NCI-H128 (cell line): ENCODE measurements at regions not wholly inside any gene's neighbourhood (a gene's known extent, or its start where the extent isn't known, plus 50 kb on each side); places are given as distances from the start of the nearest gene placed in this dataset.
"Not testable (repeated sequence)": the region's sequence is repeated elsewhere in the genome, so short reads cannot be mapped to it uniquely, and the experiment has no call there.

Source experiments
- DNase-seq: peaks from one replicate; lab custom pipeline; 2025; ENCODE audit not compliant: unreplicated experiment; lab: John Stamatoyannopoulos, UW

DNA sequence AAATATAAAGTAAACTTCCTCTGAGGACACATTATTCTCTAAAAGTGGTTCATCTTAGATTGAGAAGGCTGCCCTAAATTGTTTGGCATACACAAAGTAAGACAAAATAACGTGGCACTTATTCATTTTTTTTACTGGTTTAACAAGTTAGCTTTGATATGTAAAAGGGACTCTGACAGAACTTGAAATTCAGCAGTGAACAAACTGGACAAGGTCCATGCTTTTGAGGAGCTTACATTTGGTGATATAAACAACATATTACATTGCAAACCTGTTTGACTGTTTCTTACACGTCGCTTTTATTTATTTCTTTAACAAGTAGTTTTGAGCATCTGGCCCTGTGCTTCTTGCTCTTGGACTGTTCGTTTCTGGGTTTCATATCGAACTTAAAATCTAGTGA lies 253.1 kb upstream of the POM121L12 start:
- DNase-seq: no peak

DNA sequence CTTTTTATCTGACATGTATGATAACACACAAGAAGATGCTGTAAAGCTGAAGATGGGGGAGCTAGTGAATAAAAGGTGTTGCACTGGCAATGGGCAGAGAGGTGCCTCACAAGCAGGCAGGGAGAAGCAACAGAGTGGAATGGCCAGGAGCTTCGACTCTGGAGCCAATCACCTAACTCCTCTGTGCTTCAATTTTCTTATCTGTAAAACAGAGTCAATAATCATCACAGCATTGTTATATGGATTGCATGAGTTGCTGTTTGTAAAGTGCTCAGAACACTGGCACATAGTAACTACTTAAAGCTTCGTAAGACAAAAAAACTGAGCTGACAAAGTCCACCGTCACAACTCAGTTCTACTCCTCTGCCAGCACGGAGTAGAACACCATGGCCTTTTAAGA lies 254.2 kb upstream of the POM121L12 start:
- DNase-seq: no peak

DNA sequence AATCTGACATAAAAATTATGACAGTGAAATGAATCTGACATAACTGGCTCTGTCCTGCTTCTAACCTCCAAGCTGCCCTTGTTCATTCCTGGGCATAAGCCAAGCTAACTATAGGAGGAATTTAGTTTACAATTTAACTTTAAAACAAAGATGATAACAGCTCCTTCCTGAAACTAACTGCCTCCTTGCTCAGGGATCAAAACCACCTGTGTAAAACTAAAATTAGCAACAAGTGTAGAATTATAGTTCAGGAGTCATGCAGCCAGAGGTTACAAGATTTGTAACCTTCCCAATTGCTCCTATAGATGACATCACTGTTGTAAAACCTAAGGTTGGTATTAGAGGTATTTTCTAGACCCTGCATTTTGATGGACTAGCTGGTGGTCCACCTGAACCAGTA lies 256.4 kb upstream of the POM121L12 start:
- no peak for DNase-seq

DNA sequence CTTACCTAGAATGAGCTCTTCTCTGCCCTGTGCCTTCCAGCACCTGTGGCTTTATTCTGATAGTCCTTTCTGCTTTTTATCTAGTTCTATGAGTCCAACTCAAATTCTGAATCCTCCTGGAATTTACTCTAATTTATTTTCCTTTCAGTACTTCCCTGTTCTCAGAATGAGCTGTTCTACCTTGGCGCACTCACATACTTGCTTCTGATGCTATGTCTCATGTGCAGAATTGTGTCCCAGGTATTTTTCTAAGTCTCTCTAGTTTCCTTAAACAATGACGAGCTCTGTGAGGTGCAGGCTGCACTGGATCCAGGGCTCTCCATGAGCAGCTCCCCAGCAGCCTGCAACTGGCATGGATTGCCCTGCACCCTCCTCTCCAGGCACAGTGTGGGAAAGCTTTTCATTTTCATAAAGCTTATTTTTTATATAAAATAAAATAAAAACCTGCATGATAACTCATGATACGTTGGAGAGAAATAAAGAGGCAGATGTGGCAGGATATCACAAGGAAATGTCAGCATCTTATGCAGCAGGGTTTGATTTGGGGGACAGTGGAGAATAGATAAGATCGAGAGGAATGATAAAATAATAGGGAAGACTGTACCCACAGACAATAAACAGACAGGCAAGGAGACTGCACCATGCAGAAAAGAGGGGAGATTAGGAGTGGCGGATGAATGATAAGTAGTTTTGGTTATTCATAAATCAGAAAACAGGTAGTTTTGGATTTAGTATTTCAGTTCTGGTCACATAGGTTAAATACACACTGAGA lies 258.2 kb upstream of the POM121L12 start:
- no peak for DNase-seq

DNA sequence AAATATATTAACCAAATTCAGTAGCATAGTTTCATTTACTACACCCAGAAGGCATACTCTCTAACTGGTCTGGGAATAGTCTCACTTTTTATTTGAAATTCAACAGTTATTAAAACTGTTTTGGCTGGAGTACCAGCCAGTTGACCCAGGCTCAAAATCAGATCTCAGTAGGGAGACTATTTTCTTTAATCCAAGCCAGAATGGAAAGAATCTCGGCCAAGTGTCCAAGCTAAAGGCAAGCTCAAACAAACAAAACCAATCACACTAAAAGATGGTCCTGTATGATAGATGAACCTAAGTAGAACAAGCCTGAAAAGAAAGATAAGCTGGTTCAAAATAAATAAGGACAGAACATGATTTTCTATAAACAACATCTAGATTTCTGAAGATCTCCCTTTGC lies 259.6 kb upstream of the POM121L12 start:
- DNase-seq: no peak

DNA sequence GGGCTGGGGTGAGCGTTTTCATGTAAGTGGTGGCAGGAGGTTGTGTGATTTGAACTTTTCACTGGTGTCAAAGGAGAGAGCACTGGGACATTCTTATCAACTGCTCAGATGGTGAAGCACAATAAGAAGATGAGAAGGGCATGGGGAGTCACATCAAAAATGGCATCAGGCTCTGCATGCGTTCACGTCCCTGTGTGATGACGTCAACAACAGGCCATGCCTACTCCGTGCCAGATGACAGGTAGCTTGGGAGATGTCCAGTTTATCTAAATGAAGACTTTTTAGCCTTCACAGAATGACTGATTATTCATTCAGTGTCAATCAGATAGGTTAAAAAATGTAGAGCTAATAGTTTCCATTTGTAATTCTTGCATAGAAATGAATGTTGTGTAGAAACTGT lies 264.3 kb upstream of the POM121L12 start:
- DNase-seq: no peak

DNA sequence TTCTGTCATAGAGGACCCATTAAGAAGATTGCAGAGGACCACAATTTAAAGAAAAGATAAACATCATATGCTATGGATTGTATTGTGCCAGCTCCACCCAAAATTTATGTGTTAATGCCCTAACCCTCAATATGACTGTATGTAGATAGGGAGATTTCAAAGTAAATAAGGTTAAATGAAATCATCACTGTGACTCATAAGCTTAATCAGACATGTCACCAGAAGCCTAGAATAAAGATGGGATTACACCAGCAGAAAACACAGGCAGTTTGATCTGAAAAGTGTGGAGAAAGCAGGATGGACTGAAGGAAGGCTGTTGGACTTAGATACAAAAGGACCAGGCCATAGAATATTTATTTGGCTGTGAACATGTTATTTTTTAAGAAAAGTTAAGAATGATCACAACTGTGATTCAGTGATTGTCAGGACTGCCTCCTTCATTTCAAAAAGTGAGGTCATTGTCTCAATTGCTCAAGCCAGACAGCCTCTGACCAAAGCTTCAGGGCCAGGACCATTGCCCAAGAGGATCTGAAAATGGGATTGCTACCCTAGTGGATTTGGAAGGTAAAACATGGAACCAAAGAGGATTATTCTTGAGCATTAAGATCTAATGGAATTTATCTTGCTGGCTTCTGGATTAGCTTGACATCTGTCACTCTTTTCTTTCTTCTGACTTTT lies 270.8 kb upstream of the POM121L12 start:
- DNase-seq: no peak

DNA sequence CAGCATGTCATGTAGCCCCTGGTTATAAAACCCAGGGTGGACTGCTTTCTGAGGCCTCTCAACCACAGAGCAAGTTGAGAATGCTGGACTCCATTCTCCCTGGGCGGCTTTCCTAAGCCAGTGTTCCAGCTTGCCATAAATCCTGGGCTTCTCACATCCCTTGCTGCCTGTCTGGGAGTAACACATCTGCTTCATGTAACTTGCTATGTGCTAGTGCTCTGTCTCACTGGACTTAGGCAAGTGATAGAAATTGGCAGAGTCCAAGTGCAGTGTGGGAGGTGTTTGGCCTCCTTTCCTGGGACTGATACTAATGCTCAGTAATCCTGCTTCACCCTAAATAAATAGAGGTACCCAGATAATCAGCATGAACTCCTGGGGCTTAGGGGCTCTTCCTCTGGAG lies 277.1 kb upstream of the POM121L12 start:
- no peak for DNase-seq

DNA sequence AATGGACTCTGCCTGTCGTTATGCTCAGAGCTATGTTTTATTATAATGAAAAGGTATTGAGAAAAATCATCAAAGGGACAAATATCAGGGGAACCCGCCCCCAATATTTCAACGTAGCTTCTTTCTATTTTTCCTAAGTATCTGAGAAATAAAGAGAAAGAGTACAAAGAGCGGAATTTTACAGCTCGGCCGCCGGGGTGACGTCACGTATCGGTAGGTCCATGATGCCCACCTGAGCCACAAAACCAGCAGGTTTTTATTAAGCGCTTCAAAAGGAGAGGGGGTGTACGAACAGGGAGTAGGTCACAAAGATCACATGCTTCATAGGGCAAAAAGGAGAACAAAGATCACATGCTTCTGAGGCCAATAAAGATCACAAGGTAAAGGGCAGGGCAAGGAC lies 281.6 kb upstream of the POM121L12 start:
- no peak for DNase-seq

DNA sequence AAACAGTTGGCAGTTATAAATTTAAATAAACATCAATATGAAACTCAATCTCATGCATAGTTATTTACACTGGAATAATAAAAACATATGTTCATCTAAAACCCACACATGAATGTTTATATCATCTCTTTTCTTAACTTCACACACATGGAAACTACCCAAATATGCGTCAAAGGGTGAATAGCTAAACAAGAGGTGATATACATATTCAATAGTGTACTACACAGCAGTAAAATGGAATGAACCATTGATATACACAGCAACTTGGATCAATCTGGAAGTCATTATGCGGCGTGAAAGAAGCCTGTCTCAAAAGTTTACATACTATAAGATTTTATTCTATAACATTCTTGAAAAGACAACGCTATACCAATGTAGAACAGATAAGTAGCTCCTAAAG lies 282.5 kb upstream of the POM121L12 start:
- no peak for DNase-seq

DNA sequence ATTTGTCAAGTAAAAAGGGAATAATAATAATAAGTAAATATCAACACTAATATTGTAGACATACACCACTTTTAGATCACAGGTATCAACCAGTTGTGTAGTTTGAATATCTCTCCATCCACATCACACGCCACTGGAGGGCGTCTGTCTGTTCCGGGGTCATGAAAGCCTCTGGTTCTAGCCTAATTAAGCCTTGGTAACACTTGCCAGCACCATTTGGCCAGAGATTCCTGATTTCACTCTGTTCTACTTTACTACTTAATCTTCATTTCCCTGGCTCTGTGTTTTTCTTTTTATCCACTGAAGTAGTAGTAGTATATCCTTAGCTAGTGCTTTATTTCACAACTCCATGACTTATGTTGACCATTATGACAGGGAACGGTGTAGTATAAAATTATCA lies 285.6 kb upstream of the POM121L12 start:
- DNase-seq: no peak

DNA sequence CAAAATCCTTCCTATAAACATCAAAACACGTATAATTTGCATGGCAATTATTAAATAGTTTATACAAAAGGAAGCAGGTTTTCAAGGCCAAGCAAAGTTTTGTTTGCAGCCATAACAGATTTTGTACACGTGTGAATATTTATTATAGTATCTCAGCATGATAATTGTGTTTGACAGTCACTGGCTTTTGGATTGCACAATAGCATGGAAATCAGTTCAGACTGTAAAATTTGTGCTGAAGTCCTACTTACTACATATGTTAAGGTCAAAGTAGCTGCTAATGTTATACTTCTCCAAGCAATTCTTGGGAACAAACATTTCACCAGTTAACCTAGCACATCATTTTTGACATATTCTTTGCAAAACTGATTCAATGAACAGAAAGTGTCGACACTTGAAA lies 287.6 kb upstream of the POM121L12 start:
- no peak for DNase-seq

DNA sequence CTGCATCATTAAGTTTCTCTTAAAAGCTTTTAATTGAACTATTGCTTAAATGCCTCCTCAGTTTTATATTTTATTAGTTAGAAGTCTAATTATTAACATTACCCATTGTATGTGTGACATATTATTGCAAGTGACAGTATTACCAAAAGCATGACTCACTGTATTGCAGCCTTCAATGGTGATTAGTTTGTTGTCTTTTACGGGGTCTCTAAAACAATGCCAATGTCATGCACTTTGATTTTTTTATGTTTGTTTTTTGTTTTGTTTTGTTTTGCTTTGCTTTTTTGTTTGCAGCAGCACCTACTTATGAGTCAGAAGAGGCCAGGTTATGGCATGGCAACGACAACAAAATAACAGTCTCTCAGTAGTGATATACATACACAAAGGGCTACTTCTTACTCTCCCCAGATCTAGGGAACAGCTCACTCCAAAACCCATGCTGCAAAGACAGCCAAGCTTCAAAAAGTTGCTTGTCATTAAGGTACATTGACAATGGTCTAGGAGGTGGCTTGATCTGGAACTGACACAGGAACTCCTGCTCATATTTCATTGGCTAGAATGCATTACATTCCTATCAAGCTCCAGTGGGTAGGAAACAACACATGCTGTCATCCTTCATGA lies 293.7 kb upstream of the POM121L12 start:
- no peak for DNase-seq

DNA sequence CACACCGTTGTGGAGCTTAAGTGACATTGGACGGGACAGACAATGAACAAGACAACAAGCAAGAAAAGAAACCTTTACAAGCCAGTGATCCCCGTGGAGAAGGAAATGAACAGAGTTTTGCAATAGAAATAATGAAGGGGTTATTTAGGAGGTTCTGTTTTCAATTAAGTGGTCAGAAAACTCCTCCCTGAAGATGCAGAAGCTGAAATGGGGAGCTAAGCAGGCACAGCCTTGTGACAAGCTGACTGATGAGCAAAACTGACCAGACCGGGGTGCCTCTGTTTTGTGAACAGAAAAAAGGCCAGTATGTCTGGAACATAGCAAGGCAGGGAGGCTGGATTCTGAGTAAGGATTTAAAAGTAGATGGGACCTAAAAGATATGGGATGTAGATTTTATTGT lies 299.8 kb upstream of the POM121L12 start:
- DNase-seq: no peak

DNA sequence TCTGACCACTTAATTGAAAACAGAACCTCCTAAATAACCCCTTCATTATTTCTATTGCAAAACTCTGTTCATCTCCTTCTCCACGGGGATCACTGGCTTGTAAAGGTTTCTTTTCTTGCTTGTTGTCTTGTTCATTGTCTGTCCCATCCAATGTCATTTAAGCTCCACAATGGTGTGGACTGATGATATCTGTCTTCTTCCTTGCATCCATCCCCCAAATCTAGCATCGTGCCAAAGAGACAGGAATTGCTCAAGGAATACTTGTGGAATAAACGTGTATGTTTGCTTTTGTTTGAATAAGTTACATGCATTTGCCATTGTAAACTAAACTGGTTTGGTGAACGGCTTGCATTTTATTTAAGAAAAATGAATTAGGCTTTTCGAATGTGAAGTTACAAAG lies 306.8 kb upstream of the POM121L12 start:
- DNase-seq: not testable (repeated sequence)

DNA sequence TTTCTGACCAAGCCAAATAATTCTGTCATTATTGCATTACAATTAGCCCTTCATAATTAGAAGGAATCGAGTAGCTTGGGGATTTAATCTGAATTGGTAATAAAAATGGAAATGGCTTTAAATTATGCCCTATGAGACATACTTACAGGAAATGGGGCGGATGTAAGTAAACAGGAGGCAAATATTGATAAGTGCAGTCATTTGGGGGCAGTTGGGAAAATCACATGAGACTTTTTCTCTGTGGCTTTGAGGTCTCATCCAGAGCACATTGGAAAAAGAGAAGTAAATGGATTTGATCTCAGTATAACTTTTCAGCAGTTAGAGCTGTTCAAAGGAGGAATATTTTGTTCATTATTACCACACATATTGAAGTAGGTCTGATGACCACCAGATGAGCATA lies 307.8 kb upstream of the POM121L12 start:
- no peak for DNase-seq

DNA sequence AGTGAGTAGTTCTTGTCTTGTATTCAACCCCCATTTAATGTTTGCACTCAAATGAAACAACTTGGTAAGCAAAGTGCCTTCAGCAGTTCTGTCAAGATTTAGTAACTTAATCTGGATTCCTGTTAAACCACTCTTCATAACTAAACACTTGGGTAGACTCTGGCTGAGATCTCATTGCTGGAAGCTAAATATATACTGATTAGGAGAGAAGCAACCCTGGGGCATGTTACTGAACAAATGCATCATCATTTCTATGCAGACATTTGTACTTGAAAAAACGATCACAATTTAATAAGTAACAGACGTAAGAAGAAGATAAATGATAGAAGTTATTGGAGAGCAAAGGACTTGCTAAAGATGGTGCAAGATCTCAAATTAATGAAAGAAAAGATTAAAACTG lies 308.4 kb upstream of the POM121L12 start:
- DNase-seq: no peak

DNA sequence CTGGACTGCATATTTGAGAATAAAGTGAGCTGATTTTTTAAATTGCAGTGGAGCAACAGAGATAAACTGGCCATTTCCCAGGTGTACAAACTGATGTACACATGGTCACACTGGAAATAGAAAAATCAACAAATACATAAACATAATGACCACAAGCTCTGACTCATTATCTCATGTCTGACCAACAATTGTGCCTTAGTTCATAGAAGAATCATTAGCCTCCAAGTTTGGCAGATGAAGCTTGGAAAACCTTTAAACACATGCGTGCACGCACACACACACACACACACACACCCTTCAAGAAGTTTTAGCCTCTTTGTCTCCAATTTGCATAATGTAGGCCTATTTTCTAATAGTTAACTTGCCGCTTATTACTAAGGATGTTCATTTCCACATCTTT lies 308.9 kb upstream of the POM121L12 start:
- no peak for DNase-seq

DNA sequence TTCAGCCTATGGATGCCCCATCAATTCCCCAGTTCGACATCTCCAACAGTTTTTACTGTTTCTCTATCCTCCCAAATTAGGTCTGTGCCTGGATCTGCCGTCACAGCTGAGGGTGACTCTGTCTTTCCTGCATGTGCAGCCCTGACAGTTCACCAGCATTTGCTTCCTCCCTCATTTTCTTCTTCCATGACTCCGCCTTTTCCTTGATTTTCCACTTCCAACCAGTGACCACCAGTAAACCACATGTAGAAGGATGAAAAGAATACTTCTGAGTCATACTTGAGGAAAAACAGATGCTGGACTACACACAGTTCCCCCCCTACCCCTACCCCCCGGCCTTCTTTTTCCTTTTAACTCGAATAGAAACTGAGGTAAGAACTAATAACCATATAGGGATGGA lies 311.8 kb upstream of the POM121L12 start:
- DNase-seq: no peak

DNA sequence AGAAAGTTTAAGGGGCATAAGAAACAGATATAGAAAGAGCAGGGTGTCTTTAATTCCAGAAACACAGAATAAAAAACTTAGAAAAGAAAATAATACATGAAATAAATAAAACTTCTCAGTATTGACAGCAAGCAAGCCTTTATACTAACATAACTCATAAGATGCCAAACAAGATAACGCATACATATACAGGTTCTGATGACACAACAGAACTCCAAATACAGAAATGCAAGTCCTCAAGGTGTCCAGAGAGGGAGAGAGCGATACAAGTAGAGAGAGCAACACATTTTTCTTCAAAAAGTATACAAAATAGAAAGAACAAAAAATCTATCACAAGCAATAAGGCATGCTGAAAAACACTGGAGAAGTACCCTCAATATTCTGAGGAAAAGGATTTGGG lies 314.6 kb upstream of the POM121L12 start:
- no peak for DNase-seq

DNA sequence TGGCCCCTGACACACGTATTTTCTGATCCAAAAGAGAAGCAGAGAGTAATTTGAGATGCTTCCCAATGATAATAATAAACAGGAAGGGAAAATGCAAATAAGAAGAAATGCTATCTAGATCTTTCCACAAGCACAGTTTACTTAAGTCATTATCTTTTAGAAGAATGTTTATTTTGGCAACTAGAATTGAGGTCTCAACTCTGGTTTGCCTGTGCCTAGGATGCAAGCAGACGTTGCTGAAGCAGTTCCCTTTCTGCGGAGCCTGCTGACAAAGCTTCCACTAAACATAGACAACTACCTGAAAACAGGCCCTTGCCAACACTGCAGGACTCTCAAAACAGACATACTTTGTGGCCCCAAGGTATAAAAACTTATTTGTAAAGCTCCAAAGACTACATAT lies 315.8 kb upstream of the POM121L12 start:
- no peak for DNase-seq

DNA sequence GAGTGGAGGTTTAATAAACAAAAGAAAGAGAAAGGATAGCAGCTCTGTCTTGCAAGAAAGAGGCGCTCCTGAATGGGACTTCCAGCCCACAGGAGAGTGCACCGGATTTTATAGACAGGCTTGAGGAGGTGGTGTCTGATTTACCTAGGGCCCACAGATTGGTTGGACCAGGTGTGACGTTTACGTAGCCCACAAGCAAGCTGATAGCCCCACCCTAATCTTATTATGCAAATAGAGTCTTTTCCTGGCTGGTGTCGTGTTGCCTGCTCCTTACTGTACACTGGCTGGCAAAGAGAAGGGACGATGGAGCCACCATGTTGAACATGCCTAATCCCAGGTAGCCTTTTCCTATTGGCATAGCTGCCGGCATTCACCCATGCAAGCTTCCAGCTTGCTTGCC lies 319.7 kb upstream of the POM121L12 start:
- no peak for DNase-seq
